ENCODE measurements at regions not wholly inside any gene's neighbourhood (a gene's known extent, or its start where the extent isn't known, plus 50 kb on each side); places are given as distances from the start of the nearest gene placed in this dataset.
"Not testable (repeated sequence)": the region's sequence is repeated elsewhere in the genome, so short reads cannot be mapped to it uniquely, and the experiment has no call there.

DNA sequence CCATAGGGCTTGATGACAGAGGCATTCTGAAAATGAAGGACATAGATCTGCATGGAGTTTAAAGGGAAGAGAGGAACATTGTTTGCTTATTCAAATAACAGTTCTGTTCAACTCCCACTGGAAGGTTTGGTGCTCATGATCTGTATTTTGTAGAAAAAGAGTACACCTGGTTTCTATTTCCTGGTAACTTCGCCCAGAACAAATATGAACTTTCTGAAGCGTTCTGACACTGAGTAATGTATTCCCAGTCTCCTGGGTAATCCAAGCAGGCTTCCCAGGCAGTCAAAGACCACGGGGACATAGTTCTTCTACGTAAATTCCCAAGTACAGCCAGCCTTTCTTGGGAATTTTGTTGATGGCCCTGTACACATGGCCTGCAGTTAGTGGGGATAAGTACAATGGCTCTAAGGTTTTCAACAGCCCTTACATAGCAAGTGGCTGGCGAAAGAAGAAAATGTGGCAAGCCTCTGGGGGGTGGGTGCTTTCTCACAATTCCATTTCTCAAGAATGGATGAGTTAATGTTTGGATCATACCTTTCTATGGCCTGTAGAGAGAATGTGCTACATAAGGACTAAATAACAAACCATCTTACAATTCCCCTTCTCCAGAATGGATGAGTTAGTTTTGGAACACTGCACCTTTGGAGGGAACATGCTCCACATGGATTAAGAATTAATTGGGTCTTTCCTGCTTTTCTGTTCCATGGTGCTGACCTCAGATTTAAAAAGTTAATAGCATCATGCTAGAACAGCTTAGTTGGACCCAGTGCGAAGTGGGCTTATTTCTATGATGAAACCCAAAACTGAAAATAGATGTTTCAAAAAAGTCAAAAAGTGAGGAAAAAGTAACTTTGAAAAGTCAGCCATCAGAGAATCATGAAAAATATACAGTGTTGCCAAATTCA lies 52.7 kb downstream of the COL6A6 start:
- TF ChIP-seq CTCF (IDR thresholded peaks at IDR 0.05; ENCODE audit: low read depth, low read length, missing control alignments) = no peak
- Histone ChIP-seq H3K4me3 (ENCODE audit: low read depth, low read length) (no peak overlapping the region), H3K36me3 (replicated peaks) (no peaks in the 10 kb centered on the region), H3K27ac (no peak overlapping the region), H3K27me3 (replicated peaks) (no peaks in the 10 kb centered on the region)
- in situ Hi-C loops (cut with HindIII; ENCODE audit: low pct_ligation_motif_present, low sequenced_read_pairs) = no loop called here
- no peak for DNase-seq

DNA sequence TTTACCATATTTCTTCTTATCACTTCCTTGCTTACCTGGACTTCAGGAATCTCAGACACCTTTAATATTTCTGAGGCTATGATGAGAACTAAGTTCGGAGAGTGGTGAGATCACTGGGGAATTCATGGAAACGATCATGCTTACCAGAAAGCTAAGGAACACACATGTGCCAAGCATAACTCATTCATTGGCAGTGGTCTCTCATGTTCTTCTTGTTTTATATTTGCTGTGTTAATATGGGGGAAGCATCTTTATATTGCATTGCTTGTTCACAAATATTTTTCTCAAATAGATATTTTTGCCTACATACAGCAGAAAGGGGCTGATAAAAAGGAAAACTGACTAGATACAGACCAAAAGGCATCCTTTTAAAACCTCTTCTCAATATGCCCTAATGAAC lies 55.8 kb downstream of the COL6A6 start:
- in situ Hi-C loops (cut with HindIII; ENCODE audit: low pct_ligation_motif_present, low sequenced_read_pairs) = no loop called here

GRCh38 chr3:130576375-130577266 lies 59.6 kb downstream of the COL6A6 start:
- TF ChIP-seq CTCF (IDR thresholded peaks at IDR 0.05; ENCODE audit: low read depth, low read length, missing control alignments) = no peak
- no peak overlapping the region for H3K4me3 ChIP-seq (ENCODE audit: low read depth, low read length)
- in situ Hi-C loops (cut with HindIII; ENCODE audit: low pct_ligation_motif_present, low sequenced_read_pairs) = no loop called here
- H3K36me3 ChIP-seq (replicated peaks) = no peaks in the 10 kb centered on the region
- DNase-seq = peak; percentile 57
- no peaks in the 10 kb centered on the region for H3K27me3 ChIP-seq (replicated peaks)
- H3K27ac ChIP-seq = no peak overlapping the region

More for the DNA sequence above, 55.8 kb downstream of the COL6A6 start:
- Histone ChIP-seq H3K4me3 (ENCODE audit: low read depth, low read length) (no peak overlapping the region), H3K27me3 (replicated peaks) (no peaks in the 10 kb centered on the region), H3K27ac (no peak overlapping the region), H3K36me3 (replicated peaks) (no peaks in the 10 kb centered on the region)
- no peak for TF ChIP-seq CTCF (IDR thresholded peaks at IDR 0.05; ENCODE audit: low read depth, low read length, missing control alignments)
- no peak for DNase-seq

DNA sequence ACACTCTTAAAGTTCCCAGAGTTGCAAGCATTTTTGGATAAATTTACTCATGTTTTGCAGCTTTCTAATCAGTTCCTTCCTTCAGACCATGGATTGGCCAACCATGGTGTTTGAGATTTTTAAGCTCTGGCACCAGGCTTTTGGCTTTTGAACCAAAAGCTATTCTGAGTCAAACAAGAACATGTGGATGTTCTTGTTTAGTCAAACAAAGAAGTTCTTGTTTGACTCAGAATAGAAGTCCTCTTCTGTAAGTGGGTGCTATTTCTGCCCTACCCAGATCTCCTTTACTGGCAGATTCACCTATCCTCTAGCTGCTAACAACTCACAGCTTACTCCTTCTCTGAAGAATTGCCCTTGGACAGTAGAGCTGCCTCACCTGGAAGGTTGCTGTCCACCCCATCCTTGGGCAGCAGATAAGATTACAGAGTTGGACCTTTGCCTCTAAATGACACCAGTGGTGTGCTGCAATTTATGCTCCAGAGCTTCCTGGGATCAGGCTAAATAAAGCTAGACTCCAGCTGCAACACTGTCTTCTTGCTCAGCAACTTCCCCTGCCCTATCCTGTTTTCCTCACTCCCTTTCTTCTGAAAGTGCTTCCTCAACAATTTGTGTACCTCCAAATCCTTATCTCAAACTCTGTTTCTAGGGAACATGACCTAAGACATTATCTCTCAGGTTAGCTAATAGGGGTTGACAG lies 65.6 kb downstream of the COL6A6 start:
- in situ Hi-C loops (cut with HindIII; ENCODE audit: low pct_ligation_motif_present, low sequenced_read_pairs) = no loop called here
- Histone ChIP-seq H3K27me3 (replicated peaks) (no peaks in the 10 kb centered on the region), H3K27ac (no peak overlapping the region), H3K4me3 (ENCODE audit: low read depth, low read length) (no peak overlapping the region), H3K36me3 (replicated peaks) (no peaks in the 10 kb centered on the region)
- no peak for DNase-seq
- TF ChIP-seq CTCF (IDR thresholded peaks at IDR 0.05; ENCODE audit: low read depth, low read length, missing control alignments) = no peak

- H3K36me3 ChIP-seq (replicated peaks); H3K4me3 ChIP-seq (ENCODE audit: low read depth, low read length); H3K27ac ChIP-seq; in situ Hi-C loops (cut with HindIII; ENCODE audit: low pct_ligation_motif_present, low sequenced_read_pairs); H3K27me3 ChIP-seq (replicated peaks): not testable (repeated sequence)
- peak; percentile 71 for DNase-seq
These were observed 77.8 kb downstream of the COL6A6 start for GRCh38 chr3:130594749-130595148.

All from brain microvascular endothelial cell (primary cell).